SU-DHL-6 (cell line): ENCODE measurements at regions not wholly inside any gene's neighbourhood (a gene's known extent, or its start where the extent isn't known, plus 50 kb on each side); places are given as distances from the start of the nearest gene placed in this dataset.

ENCODE experiments used
- H2AFZ ChIP-seq: fragments of 200-600 bp; sonication (generic); 2 replicates; pipeline ENCODE4 v1.6.1; 2014; ENCODE audit warnings: low read depth, mild to moderate bottlenecking, moderate library complexity, mixed read lengths, antibody characterized with exemption, low read length; ENCODE audit not compliant: severe bottlenecking
- H3F3A ChIP-seq: fragments of 200-600 bp; shearing (Covaris generic); 2 replicates; pipeline ENCODE4 v1.6.0; 2016; ENCODE audit warnings: antibody characterized with exemption, mild to moderate bottlenecking; ENCODE audit not compliant: insufficient read depth
- H3K27ac ChIP-seq: fragments of 200-600 bp; sonication (generic); 2 replicates; pipeline ENCODE4 v1.5.1; 2016; ENCODE audit warnings: low read depth, mild to moderate bottlenecking, low read length, moderate library complexity, mixed read lengths
- H3K27me3 ChIP-seq: fragments of 200-600 bp; sonication (generic), shearing (Covaris generic); 2 replicates; pipeline ENCODE4 v1.6.0; 2014; ENCODE audit warnings: mild to moderate bottlenecking, low read length
- H3K36me3 ChIP-seq: fragments of 200-600 bp; sonication (generic); 2 replicates; pipeline ENCODE4 v1.6.1; 2014; ENCODE audit warnings: mild to moderate bottlenecking, low read length, mixed read lengths
- H3K4me2 ChIP-seq: fragments of 300-600, 200-600 bp; shearing (Covaris generic), sonication (generic); 2 replicates; pipeline ENCODE4 v1.6.0; 2014; ENCODE audit warnings: low read length, low read depth, mild to moderate bottlenecking; ENCODE audit not compliant: poor library complexity, severe bottlenecking
- H3K4me3 ChIP-seq: fragments of 200-600 bp; sonication (generic); 2 replicates; pipeline ENCODE4 v1.5.1; 2014; ENCODE audit warnings: antibody characterized with exemption, low read length, mild to moderate bottlenecking, mixed read lengths; ENCODE audit not compliant: insufficient read depth, poor library complexity, severe bottlenecking
- H3K79me2 ChIP-seq: fragments of 200-600 bp; sonication (generic); 2 replicates; pipeline ENCODE4 v1.6.1; 2014; ENCODE audit warnings: mild to moderate bottlenecking, low read length, moderate library complexity; ENCODE audit not compliant: insufficient read depth
- H3K9ac ChIP-seq: fragments of 200-600 bp; sonication (generic); 2 replicates; pipeline ENCODE4 v1.7.0; 2014; ENCODE audit warnings: mild to moderate bottlenecking, low read length
- H3K9me2 ChIP-seq: fragments of 200-600 bp; sonication (generic); replicated peaks from 2 replicates; pipeline ENCODE4 v1.6.1; 2014; ENCODE audit warnings: low read length; ENCODE audit not compliant: insufficient read depth
- H3K9me3 ChIP-seq: fragments of 200-600 bp; sonication (generic); 2 replicates; pipeline ENCODE4 v1.6.1; 2014; ENCODE audit warnings: low read length, mixed read lengths; ENCODE audit not compliant: insufficient read depth
- H4K20me1 ChIP-seq: fragments of 200-600 bp; sonication (generic); 2 replicates; pipeline ENCODE4 v1.6.1; 2014; ENCODE audit warnings: low read depth, mild to moderate bottlenecking, antibody characterized with exemption, low read length, moderate library complexity, mixed read lengths
- CTCF ChIP-seq: fragments of 200-600 bp; sonication (generic); IDR thresholded peaks from one replicate; pipeline ENCODE4 v1.5.1; 2017; ENCODE audit warnings: antibody characterized with exemption, mild to moderate bottlenecking, low read length, moderate library complexity; ENCODE audit not compliant: insufficient read depth, poor library complexity, severe bottlenecking
- EZH2phosphoT487 ChIP-seq: fragments of 200-600 bp; sonication (generic), shearing (Covaris generic); conservative IDR thresholded peaks from 2 replicates; pipeline ENCODE4 v1.6.1; 2018; ENCODE audit warnings: mild to moderate bottlenecking, antibody characterized with exemption, low read length, moderate library complexity, mixed read lengths

- Histone ChIP-seq H3K27ac (no peak overlapping the region), H3K36me3 (no peaks in the 10 kb centered on the region), H3K79me2 (no peaks in the 10 kb centered on the region), H3K9me3 (peaks cover 14% of the 10 kb centered on the region; the same call in 1 of the 2 replicates), H3K4me3 (no peak overlapping the region), H2AFZ (no peak overlapping the region), H3K4me2 (no peak overlapping the region), H3K9me2 (no peaks in the 10 kb centered on the region), H3K27me3 (no peaks in the 10 kb centered on the region), H4K20me1 (no peaks in the 10 kb centered on the region), H3F3A (no peaks in the 10 kb centered on the region), H3K9ac (no peak overlapping the region)
- TF ChIP-seq EZH2phosphoT487 (no peak), CTCF (no peak)
Observed at GRCh38 chr16:73447846-73448245, 399.9 kb upstream of the ZFHX3 start.

GRCh38 chr16:73434621-73435020, 386.7 kb upstream of the ZFHX3 start:
- Histone ChIP-seq H3K4me3 (no peak overlapping the region), H3K9me3 (no peaks in the 10 kb centered on the region), H2AFZ (no peak overlapping the region), H3K36me3 (no peaks in the 10 kb centered on the region), H3F3A (no peaks in the 10 kb centered on the region), H3K27ac (no peak overlapping the region), H3K4me2 (no peak overlapping the region), H3K27me3 (no peaks in the 10 kb centered on the region), H3K79me2 (no peaks in the 10 kb centered on the region), H3K9ac (no peak overlapping the region), H3K9me2 (no peaks in the 10 kb centered on the region), H4K20me1 (no peaks in the 10 kb centered on the region)
- TF ChIP-seq CTCF (no peak), EZH2phosphoT487 (no peak)

- Histone ChIP-seq H3K36me3 (no peaks in the 10 kb centered on the region), H3K4me3 (no peak overlapping the region), H3K9me2 (no peaks in the 10 kb centered on the region), H3K9ac (no peak overlapping the region), H3K79me2 (no peaks in the 10 kb centered on the region), H3F3A (no peaks in the 10 kb centered on the region), H3K27ac (no peak overlapping the region), H2AFZ (no peak overlapping the region), H3K27me3 (no peaks in the 10 kb centered on the region), H4K20me1 (no peaks in the 10 kb centered on the region), H3K9me3 (no peaks in the 10 kb centered on the region), H3K4me2 (no peak overlapping the region)
- no peak for TF ChIP-seq CTCF
- TF ChIP-seq EZH2phosphoT487: no peak
Observed at GRCh38 chr16:73433731-73434307, 385.9 kb upstream of the ZFHX3 start.
